Neuron (in vitro differentiated cells): ENCODE measurements at regions not wholly inside any gene's neighbourhood (a gene's known extent, or its start where the extent isn't known, plus 50 kb on each side); places are given as distances from the start of the nearest gene placed in this dataset.

Experiments
- H2AFZ ChIP-seq: one replicate; pipeline ENCODE4 v1.6.1; 2013; ENCODE audit warnings: low read depth, mild to moderate bottlenecking, inconsistent platforms, low read length, moderate library complexity
- H3K27me3 ChIP-seq: one replicate; pipeline ENCODE4 v1.6.1; 2013; ENCODE audit warnings: low read length; ENCODE audit not compliant: insufficient read depth
- H3K36me3 ChIP-seq: one replicate; pipeline ENCODE4 v1.6.1; 2013; ENCODE audit warnings: low read length; ENCODE audit not compliant: insufficient read depth
- H3K4me1 ChIP-seq: one replicate; pipeline ENCODE4 v1.6.1; 2013; ENCODE audit warnings: low read length; ENCODE audit not compliant: insufficient read depth
- H3K4me3 ChIP-seq: 2 replicates; pipeline ENCODE4 v1.5.1; 2013; ENCODE audit warnings: mild to moderate bottlenecking, low read length, moderate library complexity
- H3K9me3 ChIP-seq: one replicate; pipeline ENCODE4 v1.6.1; 2013; ENCODE audit warnings: low read length

DNA sequence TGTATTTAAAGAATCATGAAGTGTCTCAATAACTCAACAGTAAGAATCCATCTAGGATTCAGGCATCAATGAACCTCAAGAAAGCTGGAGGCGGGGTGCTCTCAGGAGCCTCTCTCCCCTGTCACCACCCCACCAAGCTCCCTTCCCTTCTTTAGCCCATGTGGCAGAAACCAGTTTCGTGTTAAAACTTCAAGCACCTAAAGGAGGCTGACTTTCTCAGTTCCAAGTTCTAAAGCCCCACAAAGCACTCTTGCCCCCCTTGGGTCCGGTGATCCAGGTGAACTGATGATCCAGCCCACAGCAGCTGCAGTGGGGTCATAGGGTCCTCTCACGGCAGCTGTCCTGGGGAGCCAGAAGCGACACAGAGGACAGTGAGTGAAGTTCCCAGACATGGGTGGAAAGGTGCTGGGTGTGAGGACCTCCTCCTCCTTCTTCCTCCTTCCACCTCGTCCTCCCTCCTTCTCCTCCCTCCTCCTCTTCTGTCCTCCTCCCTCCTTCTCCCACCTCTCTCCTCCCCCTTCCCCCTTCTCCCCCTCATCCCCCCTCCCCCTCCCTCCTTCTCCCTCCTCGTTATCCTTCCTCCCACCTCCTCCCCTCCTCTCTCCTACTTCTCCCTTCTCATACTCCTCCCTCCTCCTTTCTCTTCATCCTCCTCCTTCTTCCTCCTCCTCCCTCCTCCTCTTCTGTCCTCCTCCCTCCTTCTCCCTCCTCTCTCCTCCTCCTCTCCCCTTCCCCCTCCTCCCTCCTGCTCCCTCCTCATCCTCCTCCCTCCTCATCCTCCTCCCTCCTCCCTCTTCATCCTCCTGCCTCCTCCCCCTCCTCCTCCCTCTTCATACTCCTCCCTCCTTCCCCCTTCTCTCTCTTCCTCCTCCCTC lies 192.4 kb upstream of the AGAP1 start:
- Histone ChIP-seq H3K4me3 (no peak overlapping the region), H3K4me1 (no peaks in the 10 kb centered on the region), H2AFZ (no peak overlapping the region), H3K9me3 (no peaks in the 10 kb centered on the region), H3K27me3 (no peaks in the 10 kb centered on the region), H3K36me3 (no peaks in the 10 kb centered on the region)

DNA sequence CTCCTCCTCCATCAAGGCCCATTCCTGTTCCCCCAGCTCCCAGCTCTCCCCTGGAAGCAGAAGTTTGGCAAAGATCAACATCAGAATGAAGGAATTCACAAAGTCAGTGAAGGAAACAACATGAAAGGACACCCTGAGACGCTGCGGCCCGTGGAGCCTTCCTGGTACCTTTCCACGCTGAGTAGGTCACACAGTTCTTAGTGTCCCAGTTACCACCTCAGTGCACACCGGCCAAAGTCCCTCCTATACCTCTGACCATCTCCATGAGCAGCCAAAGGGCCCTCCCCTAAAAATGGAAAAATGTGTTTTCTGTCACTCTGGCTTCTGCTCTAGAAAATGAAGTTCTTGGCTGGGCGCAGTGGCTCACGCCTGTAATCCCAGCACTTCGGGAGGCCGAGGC lies 191.6 kb upstream of the AGAP1 start:
- no peaks in the 10 kb centered on the region for H3K36me3 ChIP-seq
- no peaks in the 10 kb centered on the region for H3K4me1 ChIP-seq
- no peak overlapping the region for H3K4me3 ChIP-seq
- H2AFZ ChIP-seq = no peak overlapping the region
- no peaks in the 10 kb centered on the region for H3K9me3 ChIP-seq
- H3K27me3 ChIP-seq = no peaks in the 10 kb centered on the region

GRCh38 chr2:235303499-235304291 lies 190.1 kb upstream of the AGAP1 start:
- Histone ChIP-seq H3K27me3 (no peaks in the 10 kb centered on the region), H3K36me3 (no peaks in the 10 kb centered on the region), H3K9me3 (no peaks in the 10 kb centered on the region), H3K4me3 (no peak overlapping the region), H3K4me1 (no peaks in the 10 kb centered on the region), H2AFZ (no peak overlapping the region)

DNA sequence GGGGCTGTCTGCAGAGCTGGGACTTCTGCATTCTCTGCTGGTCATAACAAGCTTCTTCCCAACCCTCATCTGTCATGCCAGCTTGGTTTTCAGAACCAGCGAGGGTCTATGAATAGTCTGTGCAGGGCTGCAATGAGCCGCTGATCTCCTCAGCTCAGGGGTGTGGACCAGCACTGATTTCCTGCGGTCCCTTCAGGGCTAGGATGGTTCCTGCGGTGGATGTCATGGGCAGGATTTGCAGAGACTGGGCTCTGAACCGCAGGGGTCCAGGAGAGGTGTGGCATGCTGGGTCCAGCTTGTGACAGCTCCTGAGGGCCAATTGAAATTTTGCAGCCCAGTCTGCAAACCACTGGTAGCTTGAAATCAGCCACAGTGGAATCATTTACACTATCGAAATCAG lies 188.2 kb upstream of the AGAP1 start:
- H3K4me1 ChIP-seq = no peaks in the 10 kb centered on the region
- no peak overlapping the region for H2AFZ ChIP-seq
- H3K9me3 ChIP-seq = no peaks in the 10 kb centered on the region
- H3K27me3 ChIP-seq = no peaks in the 10 kb centered on the region
- no peak overlapping the region for H3K4me3 ChIP-seq
- no peaks in the 10 kb centered on the region for H3K36me3 ChIP-seq

- Histone ChIP-seq H2AFZ (no peak overlapping the region), H3K4me1 (no peaks in the 10 kb centered on the region), H3K4me3 (no peak overlapping the region), H3K36me3 (no peaks in the 10 kb centered on the region), H3K9me3 (no peaks in the 10 kb centered on the region), H3K27me3 (no peaks in the 10 kb centered on the region)
Measured at GRCh38 chr2:235311044-235311443, 182.8 kb upstream of the AGAP1 start.

GRCh38 chr2:235312571-235312970 lies 181.3 kb upstream of the AGAP1 start:
- no peak overlapping the region for H2AFZ ChIP-seq
- no peak overlapping the region for H3K4me3 ChIP-seq
- no peaks in the 10 kb centered on the region for H3K9me3 ChIP-seq
- H3K36me3 ChIP-seq = no peaks in the 10 kb centered on the region
- no peaks in the 10 kb centered on the region for H3K4me1 ChIP-seq
- H3K27me3 ChIP-seq = no peaks in the 10 kb centered on the region

- Histone ChIP-seq H3K4me3 (no peak overlapping the region), H3K9me3 (no peaks in the 10 kb centered on the region), H3K36me3 (no peaks in the 10 kb centered on the region), H3K4me1 (no peaks in the 10 kb centered on the region), H3K27me3 (no peaks in the 10 kb centered on the region), H2AFZ (no peak overlapping the region)
Measured at GRCh38 chr2:235314371-235314930, 179.4 kb upstream of the AGAP1 start.

DNA sequence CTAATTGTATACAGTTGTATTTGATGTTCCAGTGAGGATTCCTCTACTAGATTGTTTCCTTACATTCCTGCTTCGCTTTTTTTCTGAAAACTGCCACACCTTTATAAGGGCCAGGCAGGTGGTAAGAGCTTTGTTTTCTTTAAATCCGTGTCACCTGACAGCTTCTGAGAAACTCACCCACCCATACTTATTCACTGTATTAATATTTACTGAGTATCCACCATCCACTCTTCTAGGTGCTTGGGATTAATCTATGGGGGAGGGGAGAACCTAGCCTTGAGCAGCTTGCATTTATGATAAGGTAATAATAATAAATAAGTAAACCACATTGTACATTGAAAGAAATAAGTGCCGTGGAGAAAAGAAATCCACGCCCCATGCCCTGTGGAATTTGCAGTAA lies 174.7 kb upstream of the AGAP1 start:
- no peaks in the 10 kb centered on the region for H3K9me3 ChIP-seq
- H3K4me1 ChIP-seq = no peaks in the 10 kb centered on the region
- H3K4me3 ChIP-seq = no peak overlapping the region
- peaks cover 6% of the 10 kb centered on the region for H3K27me3 ChIP-seq
- H3K36me3 ChIP-seq = no peaks in the 10 kb centered on the region
- H2AFZ ChIP-seq = no peak overlapping the region

DNA sequence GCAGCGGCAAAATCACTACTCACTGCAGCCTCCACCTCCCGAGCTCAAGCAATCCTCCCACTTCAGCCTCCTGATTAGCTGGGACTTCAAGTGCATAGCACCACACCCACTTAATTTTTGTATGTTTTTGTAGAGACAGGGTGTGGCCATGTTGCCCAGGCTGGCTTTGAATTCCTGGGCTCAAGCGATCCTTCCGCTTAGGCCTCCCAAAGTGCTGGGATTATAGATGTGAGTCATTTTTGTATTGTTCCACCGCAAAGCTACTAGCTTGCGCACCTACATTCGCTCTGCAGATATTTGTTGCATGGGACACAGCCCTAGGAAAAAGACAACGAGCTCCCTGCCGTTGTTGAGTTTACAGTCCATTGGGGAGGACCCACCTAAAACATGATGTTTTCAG lies 173.5 kb upstream of the AGAP1 start:
- Histone ChIP-seq H3K27me3 (peaks cover 6% of the 10 kb centered on the region), H3K4me1 (no peaks in the 10 kb centered on the region), H2AFZ (no peak overlapping the region), H3K36me3 (no peaks in the 10 kb centered on the region), H3K9me3 (no peaks in the 10 kb centered on the region), H3K4me3 (no peak overlapping the region)

- peaks cover 6% of the 10 kb centered on the region for H3K27me3 ChIP-seq
- no peak overlapping the region for H3K4me3 ChIP-seq
- H2AFZ ChIP-seq = no peak overlapping the region
- no peaks in the 10 kb centered on the region for H3K4me1 ChIP-seq
- no peaks in the 10 kb centered on the region for H3K9me3 ChIP-seq
- H3K36me3 ChIP-seq = no peaks in the 10 kb centered on the region
Measured at GRCh38 chr2:235324324-235324723, 169.5 kb upstream of the AGAP1 start.

DNA sequence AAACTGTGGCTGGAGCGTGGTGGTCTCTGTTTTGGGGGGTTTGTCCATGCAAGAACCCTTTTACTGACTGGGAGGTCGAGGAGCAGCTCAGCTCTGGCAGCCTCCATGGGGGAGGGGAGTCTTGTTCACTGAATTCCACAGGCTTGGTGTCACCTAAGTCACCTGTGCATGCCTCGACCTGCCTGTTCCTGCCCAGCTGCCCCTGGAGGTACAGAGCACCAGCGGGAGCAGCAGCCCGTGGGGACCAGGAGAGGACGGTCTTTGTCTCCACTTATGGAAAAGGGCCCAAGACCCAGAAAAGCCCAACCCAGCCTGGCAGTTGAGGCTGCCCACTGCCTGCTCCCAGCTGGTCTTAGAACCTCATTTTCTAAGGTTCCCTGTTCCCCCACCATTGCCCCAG lies 168.7 kb upstream of the AGAP1 start:
- Histone ChIP-seq H3K4me3 (no peak overlapping the region), H3K9me3 (no peaks in the 10 kb centered on the region), H3K4me1 (no peaks in the 10 kb centered on the region), H3K36me3 (no peaks in the 10 kb centered on the region), H3K27me3 (peaks cover 6% of the 10 kb centered on the region), H2AFZ (no peak overlapping the region)

DNA sequence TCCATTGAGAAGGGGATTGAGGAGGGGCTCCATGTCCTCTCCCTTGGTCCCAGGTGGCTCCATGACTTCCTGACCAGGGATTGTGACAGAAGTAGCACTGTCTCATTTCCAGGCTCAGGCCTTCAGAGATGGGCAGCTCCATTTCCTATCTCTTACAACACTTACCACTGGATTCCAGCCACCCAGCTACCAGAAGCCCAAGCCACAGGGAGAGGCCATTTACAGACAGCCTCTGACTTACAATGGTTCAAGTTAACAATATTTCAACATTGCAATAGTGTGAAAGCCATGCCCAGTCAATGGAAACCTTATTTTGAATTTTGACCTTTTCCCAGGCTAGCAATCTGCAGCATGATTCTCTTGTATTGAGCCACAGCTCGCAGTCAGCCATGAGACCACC lies 164.9 kb upstream of the AGAP1 start:
- Histone ChIP-seq H3K36me3 (no peaks in the 10 kb centered on the region), H3K27me3 (no peaks in the 10 kb centered on the region), H2AFZ (no peak overlapping the region), H3K4me1 (no peaks in the 10 kb centered on the region), H3K4me3 (no peak overlapping the region), H3K9me3 (no peaks in the 10 kb centered on the region)

DNA sequence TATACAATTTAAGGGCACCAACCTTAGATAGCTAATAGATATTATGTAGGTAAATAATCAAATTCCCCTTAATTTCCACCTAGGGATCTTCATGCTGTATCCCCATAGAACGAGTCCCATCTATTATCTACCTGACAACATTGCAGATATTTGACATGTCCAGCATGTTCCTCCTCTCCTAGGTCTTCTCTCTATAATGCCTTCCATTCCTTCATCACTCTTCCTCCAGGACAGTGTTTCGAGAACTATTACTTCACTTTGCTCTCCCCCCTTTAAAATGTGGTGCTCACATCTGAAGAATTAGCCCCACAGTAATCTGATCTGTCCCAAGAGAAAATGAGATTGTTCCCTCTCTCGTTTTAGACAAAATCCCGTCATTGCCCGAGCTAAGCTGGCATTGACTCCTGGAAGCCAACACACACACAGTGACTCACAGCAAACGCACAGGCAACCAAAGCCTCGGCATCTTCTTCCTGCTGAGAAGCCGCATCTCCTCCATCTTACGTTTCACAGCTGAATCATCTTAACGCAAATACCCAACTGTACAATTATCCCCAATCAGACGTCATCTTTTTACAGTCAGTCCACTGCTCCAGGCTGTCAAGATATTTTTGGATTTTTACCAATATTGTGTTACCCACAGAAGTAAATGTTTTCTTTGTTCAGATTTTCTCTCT lies 162.9 kb upstream of the AGAP1 start:
- H3K4me1 ChIP-seq = no peaks in the 10 kb centered on the region
- no peak overlapping the region for H2AFZ ChIP-seq
- H3K27me3 ChIP-seq = no peaks in the 10 kb centered on the region
- no peak overlapping the region for H3K4me3 ChIP-seq
- no peaks in the 10 kb centered on the region for H3K9me3 ChIP-seq
- H3K36me3 ChIP-seq = no peaks in the 10 kb centered on the region
